Thymus (tissue), 11 donors: ENCODE measurements at regions not wholly inside any gene's neighbourhood (a gene's known extent, or its start where the extent isn't known, plus 50 kb on each side); places are given as distances from the start of the nearest gene placed in this dataset.

Source experiments
- DNase-seq, 9 donors: peaks; one replicate each; pipeline ENCODE4 v3.0.0-alpha.2; 2013; ENCODE audit warnings: low spot score in 9 of 9, low read depth in 6 of 9, missing footprints in 1 of 9
- H3K27ac ChIP-seq, 2 donors: one replicate each; pipeline ENCODE4 v1.5.1; 2013; ENCODE audit warnings: control low read depth in 1 of 2, low read depth in 1 of 2, low read length in 1 of 2, mild to moderate bottlenecking in 1 of 2, moderate library complexity in 1 of 2
- H3K27me3 ChIP-seq, 2 donors: one replicate each; pipeline ENCODE4 v1.5.1; 2013; ENCODE audit warnings: low read length in 1 of 2; ENCODE audit not compliant: control insufficient read depth in 2 of 2, insufficient read depth in 1 of 2
- H3K36me3 ChIP-seq, 2 donors: one replicate each; pipeline ENCODE4 v1.5.1; 2013; ENCODE audit warnings: low read length in 1 of 2, mild to moderate bottlenecking in 1 of 2, moderate library complexity in 1 of 2; ENCODE audit not compliant: control insufficient read depth in 2 of 2, insufficient read depth in 2 of 2
- H3K4me1 ChIP-seq, 2 donors: one replicate each; pipeline ENCODE4 v1.5.1; 2013; ENCODE audit warnings: low read length in 2 of 2; ENCODE audit not compliant: control insufficient read depth in 2 of 2, insufficient read depth in 2 of 2
- H3K4me3 ChIP-seq, 2 donors: one replicate each; pipeline ENCODE4 v1.5.1; 2013; ENCODE audit warnings: low read length in 2 of 2, control low read depth in 1 of 2, mild to moderate bottlenecking in 1 of 2
- H3K9me3 ChIP-seq, 2 donors: one replicate each; pipeline ENCODE4 v1.5.1; 2013; ENCODE audit warnings: low read length in 1 of 2, mild to moderate bottlenecking in 1 of 2; ENCODE audit not compliant: control insufficient read depth in 2 of 2, insufficient read depth in 1 of 2
- WGBS: extraction: QIAGEN DNeasy Blood & Tissue Kit; methylation state at CpG from one replicate; pipeline ENCODE4 v1.1.7; 2013; 5-methylcytosine and 5-hydroxymethylcytosine counted together
- donor health status: healthy.

GRCh38 chr4:160184884-160185283 lies 1082.0 kb downstream of the RAPGEF2 start:
- Histone ChIP-seq H3K4me3 (no peak overlapping the region), H3K27me3 (no peaks in the 10 kb centered on the region), H3K4me1 (no peaks in the 10 kb centered on the region), H3K36me3 (no peaks in the 10 kb centered on the region), H3K27ac (no peak overlapping the region), H3K9me3 (no peaks in the 10 kb centered on the region)
- DNase-seq = no peak
- 83% methylated on average over 4 of the region's 4 CpGs for WGBS

- 89% methylated on average over 4 of the region's 4 CpGs for whole genome bisulfite sequencing
- no peak for DNase-seq
- Histone ChIP-seq H3K27ac (no peak overlapping the region), H3K9me3 (no peaks in the 10 kb centered on the region), H3K4me1 (no peaks in the 10 kb centered on the region), H3K36me3 (no peaks in the 10 kb centered on the region), H3K4me3 (no peak overlapping the region), H3K27me3 (no peaks in the 10 kb centered on the region)
Measured at GRCh38 chr4:160193787-160194186, 1090.9 kb downstream of the RAPGEF2 start.

GRCh38 chr4:160194716-160195115 lies 1091.8 kb downstream of the RAPGEF2 start:
- 76% methylated on average over 5 of the region's 5 CpGs for WGBS
- Histone ChIP-seq H3K36me3 (no peaks in the 10 kb centered on the region), H3K4me1 (no peaks in the 10 kb centered on the region), H3K9me3 (no peaks in the 10 kb centered on the region), H3K27ac (no peak overlapping the region), H3K4me3 (no peak overlapping the region), H3K27me3 (no peaks in the 10 kb centered on the region)
- DNase-seq = no peak

GRCh38 chr4:160202802-160203201 lies 1099.9 kb downstream of the RAPGEF2 start:
- WGBS = 77% methylated on average over 2 of the region's 2 CpGs
- Histone ChIP-seq H3K27me3 (no peaks in the 10 kb centered on the region), H3K4me3 (no peak overlapping the region), H3K9me3 (no peaks in the 10 kb centered on the region), H3K36me3 (no peaks in the 10 kb centered on the region), H3K4me1 (no peaks in the 10 kb centered on the region), H3K27ac (no peak overlapping the region)
- DNase-seq = no peak

- no peak for DNase-seq
- Histone ChIP-seq H3K27ac (no peak overlapping the region), H3K36me3 (no peaks in the 10 kb centered on the region), H3K9me3 (no peaks in the 10 kb centered on the region), H3K27me3 (no peaks in the 10 kb centered on the region), H3K4me3 (no peak overlapping the region), H3K4me1 (no peaks in the 10 kb centered on the region)
- WGBS = 86% methylated on average over 3 of the region's 3 CpGs
Measured at GRCh38 chr4:160212078-160212477, 1109.2 kb downstream of the RAPGEF2 start.

GRCh38 chr4:160213366-160213765 lies 1110.5 kb downstream of the RAPGEF2 start:
- Histone ChIP-seq H3K27ac (no peak overlapping the region), H3K9me3 (no peaks in the 10 kb centered on the region), H3K4me3 (no peak overlapping the region), H3K27me3 (no peaks in the 10 kb centered on the region), H3K4me1 (no peaks in the 10 kb centered on the region), H3K36me3 (no peaks in the 10 kb centered on the region)
- WGBS = 37% methylated on average over 1 of the region's 1 CpG
- DNase-seq = no peak

GRCh38 chr4:160217352-160217751 lies 1114.5 kb downstream of the RAPGEF2 start:
- H3K36me3 ChIP-seq = no peaks in the 10 kb centered on the region

GRCh38 chr4:160224049-160224448 lies 1121.2 kb downstream of the RAPGEF2 start:
- H3K27me3 ChIP-seq = no peaks in the 10 kb centered on the region
- H3K9me3 ChIP-seq = peaks cover 0 to 15% of the 10 kb centered on the region in 2 donors
- DNase-seq = no peak
- H3K36me3 ChIP-seq = no peaks in the 10 kb centered on the region
- no peaks in the 10 kb centered on the region for H3K4me1 ChIP-seq
- no peak overlapping the region for H3K27ac ChIP-seq
- 91% methylated on average over 3 of the region's 3 CpGs for WGBS
- H3K4me3 ChIP-seq = no peak overlapping the region

More at GRCh38 chr4:160217352-160217751, 1114.5 kb downstream of the RAPGEF2 start:
- Histone ChIP-seq H3K4me1 (no peaks in the 10 kb centered on the region), H3K9me3 (peaks cover 0 to 4% of the 10 kb centered on the region in 2 donors), H3K27me3 (no peaks in the 10 kb centered on the region), H3K27ac (no peak overlapping the region), H3K4me3 (no peak overlapping the region)
- WGBS = 84% methylated on average over 1 of the region's 1 CpG
- no peak for DNase-seq

- Histone ChIP-seq H3K27me3 (no peaks in the 10 kb centered on the region), H3K27ac (no peak overlapping the region), H3K36me3 (no peaks in the 10 kb centered on the region), H3K4me1 (no peaks in the 10 kb centered on the region), H3K4me3 (no peak overlapping the region), H3K9me3 (no peaks in the 10 kb centered on the region)
- no peak for DNase-seq
- WGBS = 86% methylated on average over 3 of the region's 3 CpGs
Measured at GRCh38 chr4:160233141-160233540, 1130.3 kb downstream of the RAPGEF2 start.

- DNase-seq = no peak
- no peaks in the 10 kb centered on the region for H3K4me1 ChIP-seq
- no peaks in the 10 kb centered on the region for H3K27me3 ChIP-seq
- no peak overlapping the region for H3K4me3 ChIP-seq
- WGBS = 44% methylated on average over 2 of the region's 2 CpGs
- H3K36me3 ChIP-seq = no peaks in the 10 kb centered on the region
- H3K9me3 ChIP-seq = no peaks in the 10 kb centered on the region
- no peak overlapping the region for H3K27ac ChIP-seq
Measured at GRCh38 chr4:160235285-160235684, 1132.4 kb downstream of the RAPGEF2 start.
